GM23338 (cell line): ENCODE measurements at regions not wholly inside any gene's neighbourhood (a gene's known extent, or its start where the extent isn't known, plus 50 kb on each side); places are given as distances from the start of the nearest gene placed in this dataset.

ENCODE experiments used
- ATAC-seq: fragments of 200-7000 bp; cut with Tn5 transposase; 3 replicates; pipeline ENCODE4 v1.9.1; 2020
- DNase-seq: peaks from one replicate; pipeline ENCODE4 v3.0.0-alpha.2; 2015; ENCODE audit warnings: low spot score
- H2AFZ ChIP-seq: fragments of 200-600 bp; sonication (generic); 2 replicates; pipeline ENCODE4 v1.8.0; 2016; ENCODE audit warnings: antibody characterized with exemption, mild to moderate bottlenecking, moderate library complexity
- H3F3A ChIP-seq: fragments of 200-600 bp; sonication (generic); replicated peaks from 2 replicates; pipeline ENCODE4 v1.8.0; 2017; ENCODE audit warnings: antibody characterized with exemption, mixed run types, low read depth
- H3K27ac ChIP-seq: fragments of 200-600 bp; sonication (generic); 2 replicates; pipeline ENCODE4 v1.6.1; 2016; ENCODE audit warnings: low read depth
- H3K27me3 ChIP-seq: fragments of 200-600 bp; sonication (generic); 2 replicates; pipeline ENCODE4 v1.8.0; 2016; ENCODE audit warnings: mild to moderate bottlenecking, mixed run types, moderate library complexity; ENCODE audit not compliant: insufficient read depth
- H3K36me3 ChIP-seq: fragments of 200-600 bp; sonication (generic); 2 replicates; pipeline ENCODE4 v1.8.0; 2016; ENCODE audit warnings: mild to moderate bottlenecking; ENCODE audit not compliant: insufficient read depth
- H3K4me1 ChIP-seq: fragments of 200-600 bp; sonication (generic); 2 replicates; pipeline ENCODE4 v1.8.0; 2016; ENCODE audit warnings: mild to moderate bottlenecking, moderate library complexity; ENCODE audit not compliant: insufficient read depth
- H3K4me2 ChIP-seq: fragments of 200-600 bp; sonication (generic); 2 replicates; pipeline ENCODE4 v1.7.1; 2017; ENCODE audit warnings: mixed run types
- H3K4me3 ChIP-seq: fragments of 200-600 bp; sonication (generic); 2 replicates; pipeline ENCODE4 v1.6.1; 2016; ENCODE audit warnings: mixed run types
- H3K79me2 ChIP-seq: fragments of 200-600 bp; sonication (generic); replicated peaks from 2 replicates; pipeline ENCODE4 v1.8.0; 2017; ENCODE audit warnings: mild to moderate bottlenecking; ENCODE audit not compliant: insufficient read depth
- H3K9me2 ChIP-seq: fragments of 200-600 bp; sonication (generic); 2 replicates; pipeline ENCODE4 v1.8.0; 2017; ENCODE audit not compliant: insufficient read depth
- H4K20me1 ChIP-seq: fragments of 200-600 bp; sonication (generic); replicated peaks from 2 replicates; pipeline ENCODE4 v1.8.0; 2017; ENCODE audit warnings: mild to moderate bottlenecking; ENCODE audit not compliant: insufficient read depth
- H3K27ac Mint-ChIP-seq: 2 replicates; pipeline ENCODE4 v1.8.0; 2020; ENCODE audit warnings: inconsistent platforms, mild to moderate bottlenecking, moderate library complexity, mixed read lengths
- H3K27me3 Mint-ChIP-seq: 3 replicates; pipeline ENCODE4 v1.8.0; 2022; ENCODE audit warnings: low read depth, mild to moderate bottlenecking, moderate library complexity, mixed read lengths, inconsistent platforms; ENCODE audit not compliant: insufficient read depth, poor library complexity
- H3K36me3 Mint-ChIP-seq: 3 replicates; pipeline ENCODE4 v1.8.0; 2021; ENCODE audit warnings: low read depth, mild to moderate bottlenecking, inconsistent platforms, moderate library complexity, mixed read lengths
- H3K4me1 Mint-ChIP-seq: 3 replicates; pipeline ENCODE4 v1.8.0; 2020; ENCODE audit warnings: mild to moderate bottlenecking, inconsistent platforms, mixed read lengths
- H3K4me3 Mint-ChIP-seq: 3 replicates; pipeline ENCODE4 v1.8.0; 2021; ENCODE audit warnings: moderate library complexity, mild to moderate bottlenecking, inconsistent platforms, mixed read lengths
- H3K9me3 Mint-ChIP-seq: 3 replicates; pipeline ENCODE4 v1.8.0; 2020; ENCODE audit warnings: moderate library complexity, mild to moderate bottlenecking, inconsistent platforms, mixed read lengths
- CREB1 ChIP-seq: fragments of 250-450 bp; sonication (Bioruptor Pico); IDR thresholded peaks from 2 replicates; pipeline ENCODE4 v1.5.0; 2020; ENCODE audit warnings: low read depth, mild to moderate bottlenecking, moderate library complexity
- EZH2phosphoT487 ChIP-seq: fragments of 200-600 bp; sonication (generic); IDR thresholded peaks from one replicate; pipeline ENCODE4 v1.8.1; 2018; ENCODE audit warnings: antibody characterized with exemption; ENCODE audit not compliant: unreplicated experiment
- JUNB ChIP-seq: IDR thresholded peaks from one replicate; pipeline ENCODE4 v1.6.1; 2016; ENCODE audit warnings: antibody characterized with exemption; ENCODE audit not compliant: unreplicated experiment
- NANOG ChIP-seq: IDR thresholded peaks from 2 replicates; pipeline ENCODE4 v1.6.1; 2016; ENCODE audit warnings: antibody characterized with exemption, borderline replicate concordance
- POLR2AphosphoS5 ChIP-seq: IDR thresholded peaks from 2 replicates; pipeline ENCODE4 v1.6.1; 2016; ENCODE audit warnings: antibody characterized with exemption, low read depth
- STAT1 ChIP-seq: IDR thresholded peaks from one replicate; pipeline ENCODE4 v1.6.1; 2016; ENCODE audit warnings: antibody characterized with exemption; ENCODE audit not compliant: unreplicated experiment
- ZNF331 ChIP-seq: fragments of 250-450 bp; sonication (Bioruptor Pico); IDR thresholded peaks from 2 replicates; pipeline ENCODE4 v1.5.0; 2020; ENCODE audit warnings: low read depth, mild to moderate bottlenecking, moderate library complexity
- TF ChIP-seq, protein P1 (sequence below): IDR thresholded peaks from one replicate; pipeline ENCODE4 v1.6.1; 2018; ENCODE audit warnings: antibody characterized with exemption; ENCODE audit not compliant: unreplicated experiment
- TF ChIP-seq, protein P2 (sequence below): IDR thresholded peaks from 2 replicates; pipeline ENCODE4 v1.6.1; 2016; ENCODE audit warnings: antibody characterized with exemption
- TF ChIP-seq, protein P3 (sequence below): fragments of 250-450 bp; sonication (Bioruptor Pico); IDR thresholded peaks from 2 replicates; pipeline ENCODE4 v1.5.0; 2020; ENCODE audit warnings: mild to moderate bottlenecking, moderate library complexity

DNA sequence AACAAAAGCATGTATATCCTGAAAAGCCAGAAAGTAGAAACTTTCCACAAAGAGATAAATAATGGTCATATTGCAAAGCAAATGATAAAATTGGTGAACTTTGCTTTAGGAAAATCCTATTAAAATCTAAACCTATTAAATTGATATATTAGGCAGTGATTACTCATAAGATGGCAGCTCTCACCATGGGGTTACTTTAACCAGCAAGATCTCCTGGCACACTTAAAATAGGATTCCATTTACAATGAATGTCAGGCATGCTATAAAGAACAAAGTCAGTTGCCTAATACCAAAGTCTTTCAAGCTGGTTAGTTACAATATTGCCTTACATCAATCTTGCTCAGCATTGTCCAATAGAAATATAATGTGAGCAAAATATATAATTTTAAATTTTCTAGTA lies 816.2 kb downstream of the BCL11A start (continued):
- TF ChIP-seq, protein P1, sequence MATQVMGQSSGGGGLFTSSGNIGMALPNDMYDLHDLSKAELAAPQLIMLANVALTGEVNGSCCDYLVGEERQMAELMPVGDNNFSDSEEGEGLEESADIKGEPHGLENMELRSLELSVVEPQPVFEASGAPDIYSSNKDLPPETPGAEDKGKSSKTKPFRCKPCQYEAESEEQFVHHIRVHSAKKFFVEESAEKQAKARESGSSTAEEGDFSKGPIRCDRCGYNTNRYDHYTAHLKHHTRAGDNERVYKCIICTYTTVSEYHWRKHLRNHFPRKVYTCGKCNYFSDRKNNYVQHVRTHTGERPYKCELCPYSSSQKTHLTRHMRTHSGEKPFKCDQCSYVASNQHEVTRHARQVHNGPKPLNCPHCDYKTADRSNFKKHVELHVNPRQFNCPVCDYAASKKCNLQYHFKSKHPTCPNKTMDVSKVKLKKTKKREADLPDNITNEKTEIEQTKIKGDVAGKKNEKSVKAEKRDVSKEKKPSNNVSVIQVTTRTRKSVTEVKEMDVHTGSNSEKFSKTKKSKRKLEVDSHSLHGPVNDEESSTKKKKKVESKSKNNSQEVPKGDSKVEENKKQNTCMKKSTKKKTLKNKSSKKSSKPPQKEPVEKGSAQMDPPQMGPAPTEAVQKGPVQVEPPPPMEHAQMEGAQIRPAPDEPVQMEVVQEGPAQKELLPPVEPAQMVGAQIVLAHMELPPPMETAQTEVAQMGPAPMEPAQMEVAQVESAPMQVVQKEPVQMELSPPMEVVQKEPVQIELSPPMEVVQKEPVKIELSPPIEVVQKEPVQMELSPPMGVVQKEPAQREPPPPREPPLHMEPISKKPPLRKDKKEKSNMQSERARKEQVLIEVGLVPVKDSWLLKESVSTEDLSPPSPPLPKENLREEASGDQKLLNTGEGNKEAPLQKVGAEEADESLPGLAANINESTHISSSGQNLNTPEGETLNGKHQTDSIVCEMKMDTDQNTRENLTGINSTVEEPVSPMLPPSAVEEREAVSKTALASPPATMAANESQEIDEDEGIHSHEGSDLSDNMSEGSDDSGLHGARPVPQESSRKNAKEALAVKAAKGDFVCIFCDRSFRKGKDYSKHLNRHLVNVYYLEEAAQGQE: no peak
- no peak for TF ChIP-seq STAT1

DNA sequence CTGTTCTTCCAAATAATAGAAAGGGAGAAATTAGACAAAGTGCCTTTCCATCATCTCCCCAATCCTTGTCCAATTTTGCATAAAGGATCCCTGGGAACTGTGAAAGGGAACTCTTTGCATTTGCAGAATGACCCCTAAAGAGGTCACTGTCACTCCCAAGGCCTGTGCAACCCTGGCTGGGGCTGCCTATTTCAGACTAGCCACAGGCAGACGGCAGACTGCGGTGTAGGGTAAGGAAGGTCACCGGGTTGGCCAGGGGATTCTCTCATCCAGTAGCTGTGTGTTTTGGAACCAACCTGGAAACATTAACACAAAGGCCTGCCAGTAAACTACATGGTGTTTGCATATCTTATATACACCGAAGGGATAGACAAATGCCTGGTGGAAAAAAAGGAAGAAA lies 818.7 kb downstream of the BCL11A start:
- Histone ChIP-seq H3K9me2 (peaks cover 3% of the 10 kb centered on the region; the same call in 1 of the 2 replicates), H3K36me3 (no peaks in the 10 kb centered on the region), H3F3A (no peaks in the 10 kb centered on the region), H3K79me2 (no peaks in the 10 kb centered on the region), H3K27me3 (no peaks in the 10 kb centered on the region), H3K4me1 (no peaks in the 10 kb centered on the region), H4K20me1 (no peaks in the 10 kb centered on the region), H3K4me3 (no peak overlapping the region), H3K4me2 (no peak overlapping the region), H2AFZ (no peak overlapping the region), H3K27ac (no peak overlapping the region)
- ATAC-seq (peak; percentile 53), DNase-seq (no peak)
- Mint-ChIP-seq H3K4me3 (no peak overlapping the region), H3K27me3 (no peaks in the 10 kb centered on the region), H3K27ac (no peak overlapping the region), H3K4me1 (peaks cover 12% of the 10 kb centered on the region), H3K36me3 (no peaks in the 10 kb centered on the region), H3K9me3 (no peaks in the 10 kb centered on the region)
- TF ChIP-seq STAT1: no peak
- no peak for TF ChIP-seq POLR2AphosphoS5
- TF ChIP-seq JUNB: no peak
- TF ChIP-seq, protein P2, sequence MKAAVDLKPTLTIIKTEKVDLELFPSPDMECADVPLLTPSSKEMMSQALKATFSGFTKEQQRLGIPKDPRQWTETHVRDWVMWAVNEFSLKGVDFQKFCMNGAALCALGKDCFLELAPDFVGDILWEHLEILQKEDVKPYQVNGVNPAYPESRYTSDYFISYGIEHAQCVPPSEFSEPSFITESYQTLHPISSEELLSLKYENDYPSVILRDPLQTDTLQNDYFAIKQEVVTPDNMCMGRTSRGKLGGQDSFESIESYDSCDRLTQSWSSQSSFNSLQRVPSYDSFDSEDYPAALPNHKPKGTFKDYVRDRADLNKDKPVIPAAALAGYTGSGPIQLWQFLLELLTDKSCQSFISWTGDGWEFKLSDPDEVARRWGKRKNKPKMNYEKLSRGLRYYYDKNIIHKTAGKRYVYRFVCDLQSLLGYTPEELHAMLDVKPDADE: no peak
- TF ChIP-seq EZH2phosphoT487: no peak
- no peak for TF ChIP-seq NANOG
- TF ChIP-seq, protein P1: no peak
- no peak for TF ChIP-seq CREB1 (CRISPR knock-in tag)
- TF ChIP-seq, protein P3, sequence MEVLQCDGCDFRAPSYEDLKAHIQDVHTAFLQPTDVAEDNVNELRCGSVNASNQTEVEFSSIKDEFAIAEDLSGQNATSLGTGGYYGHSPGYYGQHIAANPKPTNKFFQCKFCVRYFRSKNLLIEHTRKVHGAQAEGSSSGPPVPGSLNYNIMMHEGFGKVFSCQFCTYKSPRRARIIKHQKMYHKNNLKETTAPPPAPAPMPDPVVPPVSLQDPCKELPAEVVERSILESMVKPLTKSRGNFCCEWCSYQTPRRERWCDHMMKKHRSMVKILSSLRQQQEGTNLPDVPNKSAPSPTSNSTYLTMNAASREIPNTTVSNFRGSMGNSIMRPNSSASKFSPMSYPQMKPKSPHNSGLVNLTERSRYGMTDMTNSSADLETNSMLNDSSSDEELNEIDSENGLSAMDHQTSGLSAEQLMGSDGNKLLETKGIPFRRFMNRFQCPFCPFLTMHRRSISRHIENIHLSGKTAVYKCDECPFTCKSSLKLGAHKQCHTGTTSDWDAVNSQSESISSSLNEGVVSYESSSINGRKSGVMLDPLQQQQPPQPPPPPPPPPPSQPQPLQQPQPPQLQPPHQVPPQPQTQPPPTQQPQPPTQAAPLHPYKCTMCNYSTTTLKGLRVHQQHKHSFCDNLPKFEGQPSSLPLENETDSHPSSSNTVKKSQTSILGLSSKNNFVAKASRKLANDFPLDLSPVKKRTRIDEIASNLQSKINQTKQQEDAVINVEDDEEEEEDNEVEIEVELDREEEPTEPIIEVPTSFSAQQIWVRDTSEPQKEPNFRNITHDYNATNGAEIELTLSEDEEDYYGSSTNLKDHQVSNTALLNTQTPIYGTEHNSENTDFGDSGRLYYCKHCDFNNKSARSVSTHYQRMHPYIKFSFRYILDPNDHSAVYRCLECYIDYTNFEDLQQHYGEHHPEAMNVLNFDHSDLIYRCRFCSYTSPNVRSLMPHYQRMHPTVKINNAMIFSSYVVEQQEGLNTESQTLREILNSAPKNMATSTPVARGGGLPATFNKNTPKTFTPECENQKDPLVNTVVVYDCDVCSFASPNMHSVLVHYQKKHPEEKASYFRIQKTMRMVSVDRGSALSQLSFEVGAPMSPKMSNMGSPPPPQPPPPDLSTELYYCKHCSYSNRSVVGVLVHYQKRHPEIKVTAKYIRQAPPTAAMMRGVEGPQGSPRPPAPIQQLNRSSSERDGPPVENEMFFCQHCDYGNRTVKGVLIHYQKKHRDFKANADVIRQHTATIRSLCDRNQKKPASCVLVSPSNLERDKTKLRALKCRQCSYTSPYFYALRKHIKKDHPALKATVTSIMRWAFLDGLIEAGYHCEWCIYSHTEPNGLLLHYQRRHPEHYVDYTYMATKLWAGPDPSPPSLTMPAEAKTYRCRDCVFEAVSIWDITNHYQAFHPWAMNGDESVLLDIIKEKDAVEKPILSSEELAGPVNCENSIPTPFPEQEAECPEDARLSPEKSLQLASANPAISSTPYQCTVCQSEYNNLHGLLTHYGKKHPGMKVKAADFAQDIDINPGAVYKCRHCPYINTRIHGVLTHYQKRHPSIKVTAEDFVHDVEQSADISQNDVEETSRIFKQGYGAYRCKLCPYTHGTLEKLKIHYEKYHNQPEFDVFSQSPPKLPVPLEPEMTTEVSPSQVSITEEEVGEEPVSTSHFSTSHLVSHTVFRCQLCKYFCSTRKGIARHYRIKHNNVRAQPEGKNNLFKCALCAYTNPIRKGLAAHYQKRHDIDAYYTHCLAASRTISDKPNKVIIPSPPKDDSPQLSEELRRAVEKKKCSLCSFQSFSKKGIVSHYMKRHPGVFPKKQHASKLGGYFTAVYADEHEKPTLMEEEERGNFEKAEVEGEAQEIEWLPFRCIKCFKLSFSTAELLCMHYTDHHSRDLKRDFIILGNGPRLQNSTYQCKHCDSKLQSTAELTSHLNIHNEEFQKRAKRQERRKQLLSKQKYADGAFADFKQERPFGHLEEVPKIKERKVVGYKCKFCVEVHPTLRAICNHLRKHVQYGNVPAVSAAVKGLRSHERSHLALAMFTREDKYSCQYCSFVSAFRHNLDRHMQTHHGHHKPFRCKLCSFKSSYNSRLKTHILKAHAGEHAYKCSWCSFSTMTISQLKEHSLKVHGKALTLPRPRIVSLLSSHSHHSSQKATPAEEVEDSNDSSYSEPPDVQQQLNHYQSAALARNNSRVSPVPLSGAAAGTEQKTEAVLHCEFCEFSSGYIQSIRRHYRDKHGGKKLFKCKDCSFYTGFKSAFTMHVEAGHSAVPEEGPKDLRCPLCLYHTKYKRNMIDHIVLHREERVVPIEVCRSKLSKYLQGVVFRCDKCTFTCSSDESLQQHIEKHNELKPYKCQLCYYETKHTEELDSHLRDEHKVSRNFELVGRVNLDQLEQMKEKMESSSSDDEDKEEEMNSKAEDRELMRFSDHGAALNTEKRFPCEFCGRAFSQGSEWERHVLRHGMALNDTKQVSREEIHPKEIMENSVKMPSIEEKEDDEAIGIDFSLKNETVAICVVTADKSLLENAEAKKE (CRISPR knock-in tag): no peak
- no peak for TF ChIP-seq ZNF331 (CRISPR knock-in tag)
